ENCODE measurements at regions not wholly inside any gene's neighbourhood (a gene's known extent, or its start where the extent isn't known, plus 50 kb on each side); places are given as distances from the start of the nearest gene placed in this dataset.

DNA sequence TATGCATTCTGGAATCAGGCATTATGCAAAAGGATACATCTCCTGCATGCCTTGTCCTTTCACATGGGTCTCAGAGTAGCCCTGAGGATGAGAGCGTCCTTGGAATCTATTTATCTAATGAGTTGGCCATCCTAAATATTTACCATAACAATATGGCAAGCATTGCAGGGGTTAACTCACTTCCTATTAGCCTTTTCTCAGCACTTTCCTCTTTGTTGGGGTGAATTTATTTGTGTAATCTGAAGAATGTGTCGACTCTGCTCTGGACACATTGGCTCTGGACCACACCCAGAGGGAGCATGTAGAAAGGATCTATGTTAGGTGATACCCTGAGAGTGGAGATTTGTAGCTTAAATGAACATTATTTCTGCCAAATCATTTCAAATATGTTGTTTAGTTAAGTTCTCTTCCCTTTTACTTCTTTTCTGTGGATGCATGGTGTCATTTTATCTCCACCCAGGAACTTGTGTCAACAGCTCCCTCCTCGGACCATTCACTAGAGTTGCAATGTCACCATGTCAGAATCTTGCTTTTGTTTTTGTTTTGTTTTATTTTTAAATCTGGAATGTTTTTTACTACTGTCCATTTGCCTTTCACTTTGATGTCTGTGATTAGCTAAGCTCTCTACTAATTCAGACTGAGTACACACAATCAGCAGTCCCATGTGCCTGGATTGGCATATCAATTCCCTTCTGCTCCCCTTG lies 757.0 kb upstream of the MMS22L start:
- Histone ChIP-seq H3K27ac (ENCODE audit: low read depth, low read length) (no peak overlapping the region), H3K4me2 (ENCODE audit: low read length) (peak overlapping the region; percentile 26), H3K4me3 (ENCODE audit: insufficient read depth, low read depth, low read length) (no peak overlapping the region), H3K79me2 (ENCODE audit: insufficient read depth, low read length) (no peaks in the 10 kb centered on the region), H3K36me3 (ENCODE audit: insufficient read depth, low read length) (no peaks in the 10 kb centered on the region), H3K4me1 (ENCODE audit: insufficient read depth, low read length) (no peaks in the 10 kb centered on the region), H3K9me3 (ENCODE audit: insufficient read depth, low read depth, low read length) (no peaks in the 10 kb centered on the region), H3K27me3 (ENCODE audit: insufficient read depth, low read length) (no peaks in the 10 kb centered on the region), H4K20me1 (ENCODE audit: insufficient read depth, low read length) (no peaks in the 10 kb centered on the region), H2AFZ (ENCODE audit: low read depth, low read length) (peak overlapping the region; percentile 47), H3K9ac (ENCODE audit: low read length) (no peak overlapping the region)
- peak; percentile 12 for DNase-seq (ENCODE audit: low read depth)
- TF ChIP-seq, protein P1, sequence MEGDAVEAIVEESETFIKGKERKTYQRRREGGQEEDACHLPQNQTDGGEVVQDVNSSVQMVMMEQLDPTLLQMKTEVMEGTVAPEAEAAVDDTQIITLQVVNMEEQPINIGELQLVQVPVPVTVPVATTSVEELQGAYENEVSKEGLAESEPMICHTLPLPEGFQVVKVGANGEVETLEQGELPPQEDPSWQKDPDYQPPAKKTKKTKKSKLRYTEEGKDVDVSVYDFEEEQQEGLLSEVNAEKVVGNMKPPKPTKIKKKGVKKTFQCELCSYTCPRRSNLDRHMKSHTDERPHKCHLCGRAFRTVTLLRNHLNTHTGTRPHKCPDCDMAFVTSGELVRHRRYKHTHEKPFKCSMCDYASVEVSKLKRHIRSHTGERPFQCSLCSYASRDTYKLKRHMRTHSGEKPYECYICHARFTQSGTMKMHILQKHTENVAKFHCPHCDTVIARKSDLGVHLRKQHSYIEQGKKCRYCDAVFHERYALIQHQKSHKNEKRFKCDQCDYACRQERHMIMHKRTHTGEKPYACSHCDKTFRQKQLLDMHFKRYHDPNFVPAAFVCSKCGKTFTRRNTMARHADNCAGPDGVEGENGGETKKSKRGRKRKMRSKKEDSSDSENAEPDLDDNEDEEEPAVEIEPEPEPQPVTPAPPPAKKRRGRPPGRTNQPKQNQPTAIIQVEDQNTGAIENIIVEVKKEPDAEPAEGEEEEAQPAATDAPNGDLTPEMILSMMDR (IDR thresholded peaks at IDR 0.05; ENCODE audit: insufficient read depth, low read depth, low read length): peak; percentile 38
- TF ChIP-seq EZH2 (IDR thresholded peaks at IDR 0.05; ENCODE audit: insufficient read depth, low read length): no peak
- H3K27me3 Mint-ChIP-seq (ENCODE audit: low read depth, unreplicated experiment): no peaks in the 10 kb centered on the region
- H3K27ac Mint-ChIP-seq (ENCODE audit: unreplicated experiment): no peak overlapping the region
- H3K4me3 Mint-ChIP-seq (ENCODE audit: unreplicated experiment): no peak overlapping the region
- H3K9me3 Mint-ChIP-seq (ENCODE audit: unreplicated experiment): no peaks in the 10 kb centered on the region
- H3K36me3 Mint-ChIP-seq (ENCODE audit: low read depth, unreplicated experiment): no peaks in the 10 kb centered on the region
- peaks cover 18% of the 10 kb centered on the region for H3K4me1 Mint-ChIP-seq (ENCODE audit: low read depth, unreplicated experiment)
- FAIRE-seq: no peak

DNA sequence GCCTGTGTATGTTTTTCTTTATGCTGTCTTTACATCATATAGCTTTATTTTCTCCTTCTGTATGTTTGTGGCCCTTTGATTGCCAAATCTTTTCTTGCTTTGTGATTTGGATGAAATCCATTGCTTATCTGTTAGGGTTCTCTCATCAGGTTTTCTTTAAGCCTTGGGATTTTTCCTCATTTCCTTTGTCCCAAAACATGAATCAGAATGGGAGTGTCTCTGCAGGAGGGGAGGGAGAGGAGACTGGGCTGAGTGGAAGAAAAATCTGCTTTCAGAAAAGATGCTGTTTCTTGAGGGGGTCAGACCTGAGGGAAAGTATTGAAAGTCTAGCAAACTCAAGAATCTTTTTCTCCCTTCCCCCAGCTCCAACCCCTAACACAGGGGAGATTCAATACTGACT lies 758.0 kb upstream of the MMS22L start:
- Histone ChIP-seq H4K20me1 (ENCODE audit: insufficient read depth, low read length) (no peaks in the 10 kb centered on the region), H3K27me3 (ENCODE audit: insufficient read depth, low read length) (no peaks in the 10 kb centered on the region), H2AFZ (ENCODE audit: low read depth, low read length) (no peak overlapping the region), H3K4me2 (ENCODE audit: low read length) (no peak overlapping the region), H3K36me3 (ENCODE audit: insufficient read depth, low read length) (no peaks in the 10 kb centered on the region), H3K4me3 (ENCODE audit: insufficient read depth, low read depth, low read length) (no peak overlapping the region), H3K27ac (ENCODE audit: low read depth, low read length) (no peak overlapping the region), H3K9me3 (ENCODE audit: insufficient read depth, low read depth, low read length) (no peaks in the 10 kb centered on the region), H3K4me1 (ENCODE audit: insufficient read depth, low read length) (no peaks in the 10 kb centered on the region), H3K79me2 (ENCODE audit: insufficient read depth, low read length) (no peaks in the 10 kb centered on the region), H3K9ac (ENCODE audit: low read length) (no peak overlapping the region)
- DNase-seq (ENCODE audit: low read depth): peak; percentile 3
- no peak for FAIRE-seq
- Mint-ChIP-seq H3K27me3 (ENCODE audit: low read depth, unreplicated experiment) (no peaks in the 10 kb centered on the region), H3K27ac (ENCODE audit: unreplicated experiment) (peak overlapping the region; percentile 48), H3K4me1 (ENCODE audit: low read depth, unreplicated experiment) (peaks cover 18% of the 10 kb centered on the region), H3K36me3 (ENCODE audit: low read depth, unreplicated experiment) (no peaks in the 10 kb centered on the region), H3K4me3 (ENCODE audit: unreplicated experiment) (no peak overlapping the region), H3K9me3 (ENCODE audit: unreplicated experiment) (no peaks in the 10 kb centered on the region)
- TF ChIP-seq, protein P1 (IDR thresholded peaks at IDR 0.05; ENCODE audit: insufficient read depth, low read depth, low read length): no peak
- TF ChIP-seq EZH2 (IDR thresholded peaks at IDR 0.05; ENCODE audit: insufficient read depth, low read length): no peak

DNA sequence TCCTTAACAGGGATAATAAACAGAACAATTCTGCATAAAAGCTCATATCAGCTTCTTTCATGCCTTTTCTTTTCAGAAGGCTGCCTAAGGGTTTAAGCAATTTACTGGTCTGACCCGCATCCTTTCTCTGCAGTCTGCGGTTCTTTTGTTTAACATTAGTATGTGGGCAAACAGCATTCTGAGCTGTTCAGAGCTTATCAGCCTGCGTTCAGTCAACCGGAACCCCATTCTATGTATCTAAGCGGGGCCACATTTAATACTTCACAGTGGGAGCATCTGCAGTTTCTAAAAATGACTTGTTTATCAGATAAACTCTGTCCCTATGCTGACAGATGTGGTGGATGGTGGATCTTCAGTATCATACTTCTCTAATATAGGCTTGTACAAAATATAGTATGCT lies 758.9 kb upstream of the MMS22L start:
- H4K20me1 ChIP-seq (ENCODE audit: insufficient read depth, low read length): no peaks in the 10 kb centered on the region
- DNase-seq (ENCODE audit: low read depth) (peak; percentile 19), FAIRE-seq (no peak)
- TF ChIP-seq, protein P1 (IDR thresholded peaks at IDR 0.05; ENCODE audit: insufficient read depth, low read depth, low read length): no peak
- TF ChIP-seq EZH2 (IDR thresholded peaks at IDR 0.05; ENCODE audit: insufficient read depth, low read length): no peak
- H3K27ac Mint-ChIP-seq (ENCODE audit: unreplicated experiment): no peak overlapping the region
- no peaks in the 10 kb centered on the region for H3K36me3 ChIP-seq (ENCODE audit: insufficient read depth, low read length)
- no peak overlapping the region for H3K9ac ChIP-seq (ENCODE audit: low read length)
- H3K9me3 ChIP-seq (ENCODE audit: insufficient read depth, low read depth, low read length): no peaks in the 10 kb centered on the region
- no peaks in the 10 kb centered on the region for H3K79me2 ChIP-seq (ENCODE audit: insufficient read depth, low read length)
- H3K36me3 Mint-ChIP-seq (ENCODE audit: low read depth, unreplicated experiment): no peaks in the 10 kb centered on the region
- H3K9me3 Mint-ChIP-seq (ENCODE audit: unreplicated experiment): no peaks in the 10 kb centered on the region
- peaks cover 2% of the 10 kb centered on the region for H3K27me3 Mint-ChIP-seq (ENCODE audit: low read depth, unreplicated experiment)
- H3K27me3 ChIP-seq (ENCODE audit: insufficient read depth, low read length): no peaks in the 10 kb centered on the region
- H3K4me3 Mint-ChIP-seq (ENCODE audit: unreplicated experiment): no peak overlapping the region
- no peaks in the 10 kb centered on the region for H3K4me1 ChIP-seq (ENCODE audit: insufficient read depth, low read length)
- H3K4me1 Mint-ChIP-seq (ENCODE audit: low read depth, unreplicated experiment): peaks cover 18% of the 10 kb centered on the region
- no peak overlapping the region for H2AFZ ChIP-seq (ENCODE audit: low read depth, low read length)
- H3K4me2 ChIP-seq (ENCODE audit: low read length): no peak overlapping the region
- no peak overlapping the region for H3K27ac ChIP-seq (ENCODE audit: low read depth, low read length)
- H3K4me3 ChIP-seq (ENCODE audit: insufficient read depth, low read depth, low read length): no peak overlapping the region
